A673 (cell line): ENCODE measurements at regions not wholly inside any gene's neighbourhood (a gene's known extent, or its start where the extent isn't known, plus 50 kb on each side); places are given as distances from the start of the nearest gene placed in this dataset.

Experiments
- BruUV-seq: library from RNA; stranded (reverse); fragments of 400-500 nt; replicated peaks from 2 replicates; lab custom pipeline; 2021; lab: Mats Ljungman, UMichigan
- CTCF ChIA-PET: fragments of 300-600 bp; sonication (Branson Sonifier 250); formaldehyde crosslinking; loops from one replicate; lab custom pipeline; 2022; ENCODE audit warnings: antibody characterized with exemption; lab: Charles Lee
- POLR2A ChIA-PET: fragments of 300-600 bp; sonication (Branson Sonifier 250); formaldehyde crosslinking; loops from one replicate; lab custom pipeline; 2022; ENCODE audit warnings: antibody characterized with exemption; ENCODE audit not compliant: low non-redundant PET; lab: Charles Lee
- DNase-seq: peaks from one replicate; pipeline ENCODE4 v3.0.0-alpha.2; 2015; ENCODE audit warnings: low spot score
- H3K27ac ChIP-seq: fragments of 200-600 bp; sonication (generic); 2 replicates; pipeline ENCODE4 v1.5.1; 2016; ENCODE audit warnings: mixed run types, low read depth, mild to moderate bottlenecking, mixed read lengths, antibody characterized with exemption, low read length; ENCODE audit not compliant: poor library complexity, severe bottlenecking
- H3K27me3 ChIP-seq: fragments of 200-600 bp; sonication (generic); replicated peaks from 2 replicates; pipeline ENCODE4 v1.6.1; 2017; ENCODE audit warnings: mixed run types, low read depth, mild to moderate bottlenecking, mixed read lengths, antibody characterized with exemption, low read length; ENCODE audit not compliant: insufficient read depth, poor library complexity
- H3K36me3 ChIP-seq: fragments of 200-600 bp; sonication (generic); 2 replicates; pipeline ENCODE4 v1.6.1; 2016; ENCODE audit warnings: mixed run types, mild to moderate bottlenecking, mixed read lengths, antibody characterized with exemption, low read length; ENCODE audit not compliant: insufficient read depth, poor library complexity, severe bottlenecking
- H3K4me1 ChIP-seq: fragments of 200-600 bp; sonication (generic); 2 replicates; pipeline ENCODE4 v1.6.1; 2017; ENCODE audit warnings: mixed run types, mild to moderate bottlenecking, mixed read lengths, antibody characterized with exemption, low read length; ENCODE audit not compliant: insufficient read depth, poor library complexity, severe bottlenecking
- H3K4me3 ChIP-seq: fragments of 200-600 bp; sonication (generic); 2 replicates; pipeline ENCODE4 v1.5.1; 2016; ENCODE audit warnings: low read depth, mixed run types, mild to moderate bottlenecking, mixed read lengths, low read length; ENCODE audit not compliant: poor library complexity, severe bottlenecking
- H3K9me3 ChIP-seq: fragments of 200-600 bp; sonication (generic); 2 replicates; pipeline ENCODE4 v1.6.1; 2016; ENCODE audit warnings: mixed run types, low read depth, mild to moderate bottlenecking, mixed read lengths, antibody characterized with exemption, low read length; ENCODE audit not compliant: poor library complexity, severe bottlenecking
- CTCF ChIP-seq: fragments of 300-800, 200-600 bp; sonication (generic); conservative IDR thresholded peaks from 2 replicates; pipeline ENCODE4 v1.5.1; 2017; ENCODE audit warnings: low read depth, mild to moderate bottlenecking, antibody characterized with exemption, low read length, moderate library complexity, mixed read lengths
- EZH2 ChIP-seq: fragments of 200-600 bp; sonication (generic); IDR thresholded peaks from 2 replicates; pipeline ENCODE4 v1.6.1; 2017; ENCODE audit warnings: borderline replicate concordance, low read depth, mild to moderate bottlenecking, mixed read lengths, antibody characterized with exemption, low read length; ENCODE audit not compliant: poor library complexity, severe bottlenecking
- intact Hi-C: fragments of 100-400 bp; cut with micrococcal nuclease; formaldehyde crosslinking; loops from one replicate; pipeline ENCODE4 v1.10.0; 2022; ENCODE audit not compliant: unreplicated experiment

- no peak for TF ChIP-seq CTCF
- TF ChIP-seq EZH2 = no peak
- H3K9me3 ChIP-seq = no peaks in the 10 kb centered on the region
- H3K27ac ChIP-seq = no peak overlapping the region
- intact Hi-C loops = no loop called here
- CTCF ChIA-PET = no interaction called here
- no peaks in the 10 kb centered on the region for H3K4me1 ChIP-seq
- no peak for DNase-seq
- H3K4me3 ChIP-seq = no peak overlapping the region
- POLR2A ChIA-PET = no interaction called here
- no peaks in the 10 kb centered on the region for H3K36me3 ChIP-seq
- peaks cover 9% of the 10 kb centered on the region for H3K27me3 ChIP-seq
- no TSS peak for BruUV-seq
These were observed 371.3 kb upstream of the DDHD1 start for GRCh38 chr14:53524391-53524790.

- ChIA-PET CTCF (no interaction called here), POLR2A (no interaction called here)
- Histone ChIP-seq H3K27me3 (peaks cover 9% of the 10 kb centered on the region), H3K36me3 (no peaks in the 10 kb centered on the region), H3K4me1 (no peaks in the 10 kb centered on the region), H3K27ac (no peak overlapping the region), H3K9me3 (no peaks in the 10 kb centered on the region), H3K4me3 (no peak overlapping the region)
- TF ChIP-seq EZH2 (no peak), CTCF (no peak)
- no peak for DNase-seq
- BruUV-seq = no TSS peak
- intact Hi-C loops = no loop called here
These were observed 370.1 kb upstream of the DDHD1 start for GRCh38 chr14:53523226-53523625.

GRCh38 chr14:53520078-53520928 is 367.2 kb upstream of the DDHD1 start:
- TF ChIP-seq EZH2 (no peak), CTCF (no peak)
- no TSS peak for BruUV-seq
- intact Hi-C loops = no loop called here
- ChIA-PET CTCF (no interaction called here), POLR2A (no interaction called here)
- no peaks in the 10 kb centered on the region for H3K9me3 ChIP-seq
- H3K27ac ChIP-seq = no peak overlapping the region
- no peaks in the 10 kb centered on the region for H3K36me3 ChIP-seq
- DNase-seq = no peak
- no peak overlapping the region for H3K4me3 ChIP-seq
- H3K4me1 ChIP-seq = no peaks in the 10 kb centered on the region
- no peaks in the 10 kb centered on the region for H3K27me3 ChIP-seq
